GM12872 (cell line): ENCODE measurements at regions not wholly inside any gene's neighbourhood (a gene's known extent, or its start where the extent isn't known, plus 50 kb on each side); places are given as distances from the start of the nearest gene placed in this dataset.

Experiments
- TF ChIP-seq, protein P1 (sequence below): IDR thresholded peaks from 3 replicates; pipeline ENCODE4 v1.5.1; 2011; ENCODE audit warnings: low read depth, mild to moderate bottlenecking, low read length, moderate library complexity; ENCODE audit not compliant: insufficient read depth

DNA sequence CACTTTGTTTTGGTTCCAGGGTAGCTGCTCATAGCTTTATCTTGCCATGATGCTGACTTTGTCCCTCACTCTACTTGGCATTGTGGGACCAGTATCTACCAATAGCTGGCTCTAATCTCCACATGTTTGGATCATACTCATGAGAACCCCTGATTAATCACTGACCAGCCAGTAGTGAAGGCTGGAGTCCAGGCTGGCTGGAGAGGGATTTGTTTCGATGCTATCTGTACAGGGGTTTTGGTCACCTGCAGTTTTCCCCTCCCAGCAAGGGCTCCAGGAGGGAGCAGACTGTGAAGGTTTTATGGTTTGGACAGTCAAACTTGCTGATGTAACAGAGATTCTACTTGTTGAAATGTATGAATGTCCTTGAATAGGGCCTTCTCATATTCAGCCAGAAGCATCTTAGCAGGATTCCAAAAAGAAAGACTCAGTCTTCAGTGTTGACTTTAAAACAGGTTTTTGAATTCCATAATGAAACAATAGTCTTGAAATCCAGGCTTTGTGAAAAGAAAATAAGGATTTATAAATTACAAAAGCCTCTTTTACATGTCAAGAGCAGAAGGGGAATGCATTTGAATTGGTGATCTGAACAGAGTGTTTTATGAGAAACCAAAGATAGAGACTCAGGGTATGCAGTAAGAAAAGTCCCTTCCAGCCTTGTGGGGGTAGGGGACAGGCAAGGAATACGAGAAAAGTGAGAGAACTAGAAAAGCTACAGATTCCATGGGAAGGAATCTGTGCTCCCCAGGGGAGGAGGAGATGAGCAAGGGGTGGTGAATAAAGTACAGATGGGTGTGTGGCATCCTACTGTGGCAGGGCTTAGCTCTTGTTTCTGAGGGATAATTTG lies 103.1 kb upstream of the SHISA3 start:
- TF ChIP-seq, protein P1, sequence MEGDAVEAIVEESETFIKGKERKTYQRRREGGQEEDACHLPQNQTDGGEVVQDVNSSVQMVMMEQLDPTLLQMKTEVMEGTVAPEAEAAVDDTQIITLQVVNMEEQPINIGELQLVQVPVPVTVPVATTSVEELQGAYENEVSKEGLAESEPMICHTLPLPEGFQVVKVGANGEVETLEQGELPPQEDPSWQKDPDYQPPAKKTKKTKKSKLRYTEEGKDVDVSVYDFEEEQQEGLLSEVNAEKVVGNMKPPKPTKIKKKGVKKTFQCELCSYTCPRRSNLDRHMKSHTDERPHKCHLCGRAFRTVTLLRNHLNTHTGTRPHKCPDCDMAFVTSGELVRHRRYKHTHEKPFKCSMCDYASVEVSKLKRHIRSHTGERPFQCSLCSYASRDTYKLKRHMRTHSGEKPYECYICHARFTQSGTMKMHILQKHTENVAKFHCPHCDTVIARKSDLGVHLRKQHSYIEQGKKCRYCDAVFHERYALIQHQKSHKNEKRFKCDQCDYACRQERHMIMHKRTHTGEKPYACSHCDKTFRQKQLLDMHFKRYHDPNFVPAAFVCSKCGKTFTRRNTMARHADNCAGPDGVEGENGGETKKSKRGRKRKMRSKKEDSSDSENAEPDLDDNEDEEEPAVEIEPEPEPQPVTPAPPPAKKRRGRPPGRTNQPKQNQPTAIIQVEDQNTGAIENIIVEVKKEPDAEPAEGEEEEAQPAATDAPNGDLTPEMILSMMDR: no peak

DNA sequence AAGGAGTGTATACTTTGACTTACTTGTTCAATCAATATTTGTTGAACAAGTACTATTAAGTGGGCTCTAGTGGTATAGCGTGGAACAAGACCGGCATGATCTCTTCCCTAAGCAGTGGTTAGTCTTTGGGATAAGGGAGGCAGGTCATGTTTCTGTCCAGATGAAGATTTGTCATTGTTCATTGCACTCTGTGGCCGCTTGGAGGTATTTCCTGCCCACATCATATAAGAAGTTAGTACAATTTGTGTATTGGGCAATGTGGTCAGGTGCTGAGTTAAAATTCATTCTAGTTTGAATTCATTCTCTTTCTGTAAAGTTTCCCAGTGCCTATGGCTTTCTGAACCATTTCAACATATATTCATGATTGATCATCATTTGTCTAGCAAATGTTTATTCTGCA lies 101.1 kb upstream of the SHISA3 start:
- TF ChIP-seq, protein P1: peak; percentile 10; the same call in 1 of the 3 replicates

DNA sequence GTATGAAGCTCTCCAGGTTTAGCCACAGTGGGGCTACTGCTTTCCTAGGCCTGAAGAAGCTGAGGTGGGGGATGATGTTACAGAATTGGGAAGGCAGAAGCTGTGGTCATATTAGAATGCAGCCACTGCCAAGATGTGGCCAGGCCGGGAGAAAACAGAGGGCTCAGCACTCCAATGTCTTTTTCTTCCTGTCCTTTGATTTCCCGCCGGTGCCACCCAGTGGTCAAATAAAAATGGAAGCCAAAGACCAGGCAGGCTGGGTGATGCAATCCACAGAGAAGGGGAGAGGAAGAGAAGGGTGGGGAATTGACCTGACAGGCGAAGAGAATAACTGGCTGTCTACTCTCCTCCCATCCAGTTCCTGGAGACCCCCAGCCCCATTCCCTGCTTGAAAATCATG lies 94.9 kb upstream of the SHISA3 start:
- TF ChIP-seq, protein P1: peak; percentile 40

DNA sequence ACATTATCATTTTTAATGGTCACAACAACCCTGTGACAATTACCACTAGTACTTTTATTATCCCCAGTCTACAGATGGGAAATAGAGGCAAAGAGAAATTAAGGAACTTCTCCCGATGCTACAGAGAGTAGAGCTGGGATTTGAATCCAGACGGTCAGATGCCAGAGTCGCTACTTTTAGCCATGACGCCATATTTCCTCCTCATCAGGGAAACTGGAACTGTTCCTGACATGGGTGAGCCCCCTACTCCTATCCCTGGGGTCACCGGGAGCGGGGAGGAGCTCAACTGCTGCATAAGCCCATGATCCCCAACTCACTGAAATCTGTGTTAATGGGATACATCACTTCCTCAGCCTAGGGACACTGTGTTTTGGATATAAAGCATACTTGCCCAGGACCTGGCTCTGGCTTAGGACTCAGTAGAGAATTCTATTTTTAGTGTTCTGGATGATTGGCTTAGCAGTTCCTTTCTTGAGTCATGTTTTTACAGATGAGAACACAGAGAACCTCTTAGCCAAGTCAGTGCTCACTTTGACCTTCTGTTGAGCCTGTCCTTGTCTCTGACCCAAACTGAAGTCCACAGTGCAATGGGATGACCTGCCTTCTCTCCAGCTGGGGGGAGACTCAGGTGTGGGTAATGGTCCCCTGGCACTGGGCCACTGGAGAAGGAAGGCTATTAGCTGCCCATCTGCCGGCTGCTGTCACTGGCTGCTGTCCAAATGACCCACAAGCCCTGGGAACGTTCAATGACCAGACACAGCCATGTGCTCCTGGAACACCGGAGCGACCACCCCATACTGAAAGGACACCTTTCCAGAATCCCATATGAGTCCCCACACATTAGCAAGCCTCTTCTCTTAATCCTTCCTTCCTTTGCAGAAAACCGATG lies 90.8 kb upstream of the SHISA3 start:
- TF ChIP-seq, protein P1: no peak

DNA sequence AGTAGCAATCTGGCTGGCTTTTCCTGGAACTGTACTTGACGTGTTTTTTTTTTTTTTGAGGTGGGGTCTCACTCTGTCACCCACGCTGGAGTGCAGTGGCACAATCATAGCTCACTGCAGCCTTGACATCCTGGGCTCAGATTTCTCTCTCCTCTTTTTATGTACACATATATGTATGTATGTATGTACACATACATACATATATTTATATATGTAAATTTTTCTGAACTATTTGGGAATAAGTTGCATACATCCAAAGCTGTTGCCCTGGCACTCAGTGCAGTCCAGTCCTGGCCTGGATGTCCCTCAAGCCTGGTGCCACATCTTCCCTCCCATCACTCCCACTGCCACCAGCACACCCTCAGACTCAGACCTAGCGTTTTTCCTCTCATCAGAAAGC lies 89.0 kb upstream of the SHISA3 start:
- TF ChIP-seq, protein P1: no peak

DNA sequence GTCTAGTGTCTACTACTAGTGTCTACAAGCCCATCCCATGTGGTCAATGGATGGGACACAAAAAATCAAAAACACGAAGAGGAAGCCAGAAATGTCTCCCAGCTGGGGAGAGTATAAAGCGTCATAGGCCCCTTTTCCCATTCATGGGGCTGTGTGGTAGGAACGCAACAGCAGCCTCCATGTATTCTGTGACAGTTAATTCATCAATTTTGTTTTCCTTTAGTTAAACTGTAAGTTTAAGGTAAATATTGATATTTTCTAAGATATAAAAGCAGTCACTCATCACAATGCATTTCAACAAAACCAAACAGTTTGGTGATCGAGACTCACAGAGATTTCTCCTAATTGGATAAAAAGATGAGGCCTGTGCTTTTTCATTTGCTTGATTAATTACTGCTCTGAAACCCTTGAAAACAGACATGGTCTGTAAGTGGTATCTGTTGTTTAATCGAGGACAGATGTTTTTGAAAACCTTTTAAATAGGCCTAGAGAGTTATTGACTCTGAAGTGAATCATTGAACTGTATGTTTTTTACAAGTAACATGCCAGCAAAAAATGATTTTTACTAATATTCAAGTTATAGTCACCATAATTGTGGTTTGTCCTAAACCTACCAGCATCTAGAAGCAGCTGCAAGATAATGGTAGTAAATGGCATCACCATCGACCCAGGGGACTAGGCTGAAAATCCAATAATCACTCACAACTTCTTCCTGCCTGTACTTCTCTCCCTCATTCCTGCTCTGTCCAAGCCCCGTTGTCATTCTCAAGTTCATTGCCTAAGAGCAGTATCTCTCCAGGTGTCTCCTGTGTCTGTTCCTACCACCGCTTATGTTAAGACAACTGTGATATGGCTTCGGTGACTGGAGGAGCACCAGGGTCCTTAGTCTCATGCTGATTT lies 87.7 kb upstream of the SHISA3 start:
- TF ChIP-seq, protein P1: no peak
